B cell (primary cell): ENCODE measurements at regions not wholly inside any gene's neighbourhood (a gene's known extent, or its start where the extent isn't known, plus 50 kb on each side); places are given as distances from the start of the nearest gene placed in this dataset.

Source experiments
- ATAC-seq: fragments of 200-7000 bp; cut with Tn5 transposase; one replicate; pipeline ENCODE4 v1.10.0; 2021; ENCODE audit warnings: low read depth, mild to moderate bottlenecking, moderate number of reproducible peaks, moderate library complexity
- CTCF ChIA-PET: fragments of 350-600 bp; sonication (Branson Sonifier 250); formaldehyde crosslinking; loops from one replicate; lab custom pipeline; 2021; ENCODE audit warnings: antibody characterized with exemption, inconsistent platforms; lab: Charles Lee
- POLR2A ChIA-PET: fragments of 350-600 bp; sonication (Branson Sonifier 250); formaldehyde crosslinking; loops from one replicate; lab custom pipeline; 2021; ENCODE audit warnings: antibody characterized with exemption; lab: Charles Lee
- DNase-seq: peaks from one replicate; pipeline ENCODE4 v3.0.0; 2013
- H2AFZ ChIP-seq: 2 replicates; pipeline ENCODE4 v1.6.1; 2012; ENCODE audit warnings: mild to moderate bottlenecking, low read depth, low read length; ENCODE audit not compliant: insufficient read depth, poor library complexity, severe bottlenecking
- H3K27ac ChIP-seq, 2 donors: 1 replicate in 1 of 2; 2 replicates in 1 of 2; pipeline ENCODE4 v1.5.1; 2012 to 2013; ENCODE audit warnings: low read length in 2 of 2, mild to moderate bottlenecking in 2 of 2, moderate library complexity in 1 of 2
- H3K27me3 ChIP-seq, 4 experiments: fragments of 200-600 bp in 1 of 4; sonication (generic) in 1 of 4; replicated peaks in 1 of 4; 1 replicate in 2 of 4; 2 replicates in 2 of 4; pipeline versions ENCODE4 v1.6.1 to v1.7.0; 2013 to 2016; ENCODE audit warnings: low read length in 3 of 4, mild to moderate bottlenecking in 2 of 4, mixed read lengths in 1 of 4, moderate library complexity in 1 of 4; ENCODE audit not compliant: insufficient read depth in 4 of 4, control insufficient read depth in 3 of 4; ENCODE audit errors: control extremely low read depth in 1 of 4
- H3K36me3 ChIP-seq, 2 experiments: replicated peaks in 1 of 2; 1 replicate in 1 of 2; 2 replicates in 1 of 2; pipeline versions ENCODE4 v1.6.1 to v1.7.1; 2013; ENCODE audit warnings: low read length in 1 of 2; ENCODE audit not compliant: insufficient read depth in 2 of 2, control insufficient read depth in 1 of 2; ENCODE audit errors: control extremely low read depth in 1 of 2, extremely low read depth in 1 of 2
- H3K4me1 ChIP-seq, 2 donors: fragments of 200-600 bp in 1 of 2; sonication (generic) in 1 of 2; 1 replicate in 1 of 2; 2 replicates in 1 of 2; pipeline versions ENCODE4 v1.5.1 to v1.6.1; 2013 to 2017; ENCODE audit warnings: low read length in 2 of 2; ENCODE audit not compliant: control insufficient read depth in 2 of 2, insufficient read depth in 2 of 2
- H3K4me2 ChIP-seq: replicated peaks from 2 replicates; pipeline ENCODE3; 2012; ENCODE audit warnings: mild to moderate bottlenecking, low read depth, low read length; ENCODE audit not compliant: poor library complexity, severe bottlenecking
- H3K4me3 ChIP-seq, 5 experiments: fragments of 200-600 bp in 1 of 5; sonication (generic) in 1 of 5; 1 replicate in 3 of 5; 2 replicates in 2 of 5; pipeline versions ENCODE4 v1.5.1 to v1.7.0; 2011 to 2016; ENCODE audit warnings: low read length in 4 of 5, mild to moderate bottlenecking in 4 of 5, low read depth in 2 of 5, control low read depth in 1 of 5, moderate library complexity in 1 of 5; ENCODE audit not compliant: insufficient read depth in 1 of 5; ENCODE audit errors: control extremely low read depth in 1 of 5, extremely low read depth in 1 of 5
- H3K79me2 ChIP-seq: fragments of 200-600 bp; sonication (generic); one replicate; pipeline ENCODE4 v1.6.0; 2016; ENCODE audit warnings: low read length; ENCODE audit not compliant: control insufficient read depth, insufficient read depth
- H3K9ac ChIP-seq: fragments of 200-600 bp; sonication (generic); 2 replicates; pipeline ENCODE4 v1.6.1; 2017; ENCODE audit warnings: mild to moderate bottlenecking, low read length, moderate library complexity
- H3K9me3 ChIP-seq, 3 donors: one replicate each; pipeline versions ENCODE4 v1.6.1 to v1.7.1; 2013; ENCODE audit warnings: low read length in 2 of 3; ENCODE audit not compliant: control insufficient read depth in 2 of 3, insufficient read depth in 1 of 3; ENCODE audit errors: control extremely low read depth in 1 of 3
- H4K20me1 ChIP-seq: 2 replicates; pipeline ENCODE4 v1.6.0; 2012; ENCODE audit warnings: mild to moderate bottlenecking, low read length; ENCODE audit not compliant: insufficient read depth, control insufficient read depth, poor library complexity, severe bottlenecking
- H3K27ac Mint-ChIP-seq: one replicate; pipeline ENCODE4 v1.8.0; 2021; ENCODE audit warnings: mixed read lengths
- H3K27me3 Mint-ChIP-seq: one replicate; pipeline ENCODE4 v1.8.0; 2021; ENCODE audit warnings: mixed read lengths
- H3K4me1 Mint-ChIP-seq: one replicate; pipeline ENCODE4 v1.8.0; 2021; ENCODE audit warnings: mixed read lengths
- H3K4me3 Mint-ChIP-seq: one replicate; pipeline ENCODE4 v1.8.0; 2021; ENCODE audit warnings: mixed read lengths
- H3K9me3 Mint-ChIP-seq: one replicate; pipeline ENCODE4 v1.8.0; 2022; ENCODE audit warnings: mixed read lengths; ENCODE audit not compliant: insufficient read depth
- EZH2 ChIP-seq: IDR thresholded peaks from 2 replicates; pipeline ENCODE4 v1.6.1; 2012; ENCODE audit warnings: borderline replicate concordance, low read depth, mild to moderate bottlenecking, moderate library complexity, low read length; ENCODE audit not compliant: insufficient read depth, poor library complexity, severe bottlenecking
- WGBS: methylation state at CpG from one replicate; pipeline ENCODE4 v1.1.5; 2013; ENCODE audit warnings: missing lambda C conversion rate; ENCODE audit not compliant: insufficient coverage; 5-methylcytosine and 5-hydroxymethylcytosine counted together
- intact Hi-C: fragments of 100-400 bp; cut with micrococcal nuclease; formaldehyde crosslinking; loops from one replicate; pipeline ENCODE4 v1.10.0; 2022
- TF ChIP-seq, protein P1 (sequence below): fragments of 200-600 bp; IDR thresholded peaks from one replicate; pipeline ENCODE4 v1.8.0; 2022; ENCODE audit warnings: antibody characterized with exemption, mild to moderate bottlenecking

- no peak overlapping the region for H3K27ac Mint-ChIP-seq
- H3K36me3 ChIP-seq, result no peaks in the 10 kb centered on the region
- no peaks in the 10 kb centered on the region for H3K9me3 ChIP-seq
- CTCF ChIA-PET, result no interaction called here
- no peaks in the 10 kb centered on the region for H3K27me3 Mint-ChIP-seq
- TF ChIP-seq EZH2, result no peak
- TF ChIP-seq, protein P1, sequence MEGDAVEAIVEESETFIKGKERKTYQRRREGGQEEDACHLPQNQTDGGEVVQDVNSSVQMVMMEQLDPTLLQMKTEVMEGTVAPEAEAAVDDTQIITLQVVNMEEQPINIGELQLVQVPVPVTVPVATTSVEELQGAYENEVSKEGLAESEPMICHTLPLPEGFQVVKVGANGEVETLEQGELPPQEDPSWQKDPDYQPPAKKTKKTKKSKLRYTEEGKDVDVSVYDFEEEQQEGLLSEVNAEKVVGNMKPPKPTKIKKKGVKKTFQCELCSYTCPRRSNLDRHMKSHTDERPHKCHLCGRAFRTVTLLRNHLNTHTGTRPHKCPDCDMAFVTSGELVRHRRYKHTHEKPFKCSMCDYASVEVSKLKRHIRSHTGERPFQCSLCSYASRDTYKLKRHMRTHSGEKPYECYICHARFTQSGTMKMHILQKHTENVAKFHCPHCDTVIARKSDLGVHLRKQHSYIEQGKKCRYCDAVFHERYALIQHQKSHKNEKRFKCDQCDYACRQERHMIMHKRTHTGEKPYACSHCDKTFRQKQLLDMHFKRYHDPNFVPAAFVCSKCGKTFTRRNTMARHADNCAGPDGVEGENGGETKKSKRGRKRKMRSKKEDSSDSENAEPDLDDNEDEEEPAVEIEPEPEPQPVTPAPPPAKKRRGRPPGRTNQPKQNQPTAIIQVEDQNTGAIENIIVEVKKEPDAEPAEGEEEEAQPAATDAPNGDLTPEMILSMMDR, result no peak
- H3K79me2 ChIP-seq, result no peaks in the 10 kb centered on the region
- no peak overlapping the region for H2AFZ ChIP-seq
- H3K4me3 Mint-ChIP-seq, result no peak overlapping the region
- H3K9ac ChIP-seq, result no peak overlapping the region
- WGBS, result no CpG with 5 or more reads among the region's 2 CpGs
- ATAC-seq, result no peak
- no peak overlapping the region for H3K4me3 ChIP-seq
- DNase-seq, result no peak
- H3K27me3 ChIP-seq, result no peaks in the 10 kb centered on the region
- intact Hi-C loops, result no loop called here
- H4K20me1 ChIP-seq, result no peaks in the 10 kb centered on the region
- H3K27ac ChIP-seq, result no peak overlapping the region
- no peaks in the 10 kb centered on the region for H3K4me1 Mint-ChIP-seq
- POLR2A ChIA-PET, result no interaction called here
- H3K4me2 ChIP-seq, result no peak overlapping the region
- no peaks in the 10 kb centered on the region for H3K9me3 Mint-ChIP-seq
- H3K4me1 ChIP-seq, result no peaks in the 10 kb centered on the region
These were observed 1761.2 kb upstream of the CELF4 start for GRCh38 chr18:39326772-39327171.

DNA sequence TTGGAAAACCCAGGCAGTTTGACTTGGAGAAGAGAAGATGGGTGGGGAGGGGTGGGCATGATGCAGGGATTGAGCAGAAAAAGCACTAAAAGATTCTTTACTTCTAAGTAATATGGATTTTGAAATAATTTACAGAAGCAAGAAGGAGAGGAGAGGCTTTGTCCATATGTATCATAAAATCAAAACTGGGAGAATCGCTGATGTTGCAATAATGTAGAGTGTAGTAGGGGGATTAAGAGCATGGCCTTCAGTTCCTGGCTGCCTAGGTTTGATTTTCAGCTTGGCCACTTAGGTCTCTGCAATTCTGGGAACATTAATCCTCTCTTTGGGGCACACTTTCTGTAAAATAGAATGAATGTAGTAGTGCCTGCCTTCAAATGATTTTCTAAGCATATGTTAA is 1760.4 kb upstream of the CELF4 start:
- Mint-ChIP-seq H3K4me3 (no peak overlapping the region), H3K9me3 (no peaks in the 10 kb centered on the region), H3K27me3 (no peaks in the 10 kb centered on the region), H3K27ac (no peak overlapping the region), H3K4me1 (no peaks in the 10 kb centered on the region)
- no peak for ATAC-seq
- no peak overlapping the region for H3K4me3 ChIP-seq
- intact Hi-C loops, result no loop called here
- H3K4me1 ChIP-seq, result no peaks in the 10 kb centered on the region
- no peaks in the 10 kb centered on the region for H3K79me2 ChIP-seq
- H3K4me2 ChIP-seq, result no peak overlapping the region
- H3K27ac ChIP-seq, result no peak overlapping the region
- no peaks in the 10 kb centered on the region for H3K9me3 ChIP-seq
- H3K9ac ChIP-seq, result no peak overlapping the region
- H3K27me3 ChIP-seq, result no peaks in the 10 kb centered on the region
- no peak for TF ChIP-seq EZH2
- TF ChIP-seq, protein P1, result no peak
- no peaks in the 10 kb centered on the region for H4K20me1 ChIP-seq
- no peaks in the 10 kb centered on the region for H3K36me3 ChIP-seq
- no peak overlapping the region for H2AFZ ChIP-seq
- WGBS, result 80% methylated on average over 1 of the region's 1 CpG
- ChIA-PET CTCF (no interaction called here), POLR2A (no interaction called here)
- DNase-seq, result no peak
